ENCODE measurements at regions not wholly inside any gene's neighbourhood (a gene's known extent, or its start where the extent isn't known, plus 50 kb on each side); places are given as distances from the start of the nearest gene placed in this dataset.

DNA sequence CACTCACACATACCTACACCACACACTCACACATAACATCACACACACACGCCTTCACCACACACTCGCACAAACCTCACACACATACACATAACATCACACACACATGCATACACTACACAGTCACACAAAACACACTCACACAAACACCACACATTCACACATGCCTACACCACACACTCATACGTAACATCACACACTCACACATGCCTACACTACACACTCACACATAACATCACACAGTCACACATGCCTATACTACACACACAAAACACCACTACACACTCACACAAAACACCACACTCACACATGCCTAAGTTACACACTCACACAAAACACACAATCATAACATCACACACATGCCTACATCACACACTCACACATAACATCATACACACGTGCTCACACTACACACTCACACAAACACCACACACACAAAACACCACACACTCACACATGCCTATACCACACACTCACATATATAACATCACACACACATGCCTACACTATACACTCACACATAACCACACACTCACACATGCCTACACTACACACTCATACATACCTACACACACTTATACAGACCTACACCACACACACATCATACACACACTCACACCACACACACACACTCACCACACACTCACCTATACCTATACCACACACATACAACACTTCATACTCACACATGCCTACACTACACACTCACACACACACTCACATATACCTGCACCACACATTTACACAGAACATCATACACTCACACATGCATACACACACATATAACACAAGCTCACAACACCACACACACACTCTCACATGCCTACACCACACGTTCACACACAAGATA lies 383.5 kb downstream of the C6orf118 start:
- no peak for DNase-seq (ENCODE audit: low read depth in 2 of 2, low spot score in 1 of 2)

DNA sequence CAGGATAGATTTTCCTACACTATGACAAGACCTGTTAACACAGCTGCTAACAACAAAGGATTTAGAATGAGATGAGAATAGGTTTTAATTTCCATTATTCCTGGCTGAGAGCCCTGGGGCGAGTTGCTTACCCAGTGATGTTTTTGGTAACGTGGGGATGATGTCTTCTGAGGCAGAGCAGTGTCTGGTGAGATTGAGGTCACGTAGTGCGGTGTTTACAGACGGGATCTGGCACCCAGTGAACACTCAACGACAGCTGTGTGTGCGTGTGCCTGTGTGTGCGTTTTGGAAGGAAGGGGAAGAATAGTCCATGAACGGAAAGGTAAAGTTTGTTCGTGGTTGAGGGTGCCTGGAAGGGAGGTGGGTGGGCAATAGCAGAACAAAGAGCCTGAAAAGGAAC lies 384.7 kb downstream of the C6orf118 start:
- DNase-seq (ENCODE audit: low read depth in 2 of 2, low spot score in 1 of 2), result no peak

DNA sequence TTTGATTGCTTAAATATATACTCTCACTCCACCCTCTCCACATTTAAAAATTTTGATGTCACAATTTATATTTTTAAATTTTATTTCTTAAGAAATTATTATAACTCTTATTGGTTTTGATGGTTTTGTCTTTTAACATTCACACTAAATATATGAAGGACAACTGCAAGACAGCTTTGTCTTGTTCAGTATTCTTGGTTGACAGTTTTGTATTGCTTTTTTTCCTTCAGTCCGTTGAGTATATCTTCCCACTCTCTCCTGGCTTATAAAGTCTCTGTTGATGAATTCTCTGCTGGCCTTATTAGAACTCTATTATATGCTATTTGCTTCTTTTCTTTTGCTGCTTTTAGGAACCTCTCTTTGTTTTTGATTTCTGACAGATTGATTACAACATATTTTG lies 392.2 kb downstream of the C6orf118 start:
- DNase-seq (ENCODE audit: low read depth in 2 of 2, low spot score in 1 of 2), result no peak

DNA sequence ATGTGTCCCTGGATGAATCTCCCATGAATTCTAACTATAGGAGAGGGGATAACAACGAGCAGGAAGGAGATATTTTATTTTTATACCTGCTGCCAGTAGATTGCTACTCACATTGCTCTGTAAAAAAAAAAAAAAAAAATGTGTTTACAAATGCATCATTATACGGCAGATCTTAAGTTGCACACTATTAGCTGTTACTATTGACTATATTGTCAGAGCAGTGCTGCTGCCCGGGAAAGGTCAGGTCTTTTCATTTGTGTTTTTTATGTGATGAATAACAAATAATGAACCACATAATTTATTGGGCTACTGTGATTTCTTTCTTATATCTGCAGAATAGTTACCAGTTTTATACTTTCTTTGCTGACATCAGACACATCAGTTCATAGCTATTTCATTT lies 393.3 kb downstream of the C6orf118 start:
- no peak for DNase-seq (ENCODE audit: low read depth in 2 of 2, low spot score in 1 of 2)

DNA sequence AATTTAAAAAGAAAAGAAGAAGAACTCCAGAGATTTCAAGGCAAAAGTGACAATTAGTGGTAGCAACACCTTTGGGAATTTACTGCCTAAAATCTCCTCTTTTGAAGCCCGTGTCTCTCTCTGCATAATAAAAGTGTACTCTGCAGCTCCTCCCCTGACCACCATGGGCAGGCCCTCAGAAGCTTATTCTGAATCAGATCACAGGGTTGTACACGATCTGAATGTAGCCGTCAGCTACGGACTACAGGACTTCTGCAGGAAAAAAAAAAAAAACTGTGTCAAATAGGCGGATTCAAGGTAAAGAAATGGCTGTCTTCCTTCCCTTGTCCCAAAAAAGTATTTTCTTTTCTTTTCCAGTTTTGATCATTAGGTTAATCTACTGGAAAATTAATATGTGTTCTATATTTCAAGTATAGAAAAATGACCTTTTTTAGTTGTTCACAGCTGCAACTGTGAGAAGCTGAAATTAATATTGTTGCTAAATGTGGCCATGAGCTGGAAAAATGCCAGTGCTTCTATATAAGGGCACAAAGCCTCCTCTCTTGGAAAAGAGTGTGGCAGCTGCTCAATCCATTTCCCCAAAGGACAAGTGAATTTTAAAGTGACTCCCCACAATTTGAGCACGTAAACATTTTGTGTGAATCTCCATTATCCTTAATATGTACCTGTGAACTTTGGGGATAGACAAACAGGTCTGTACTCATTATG lies 397.4 kb downstream of the C6orf118 start:
- no peak for DNase-seq (ENCODE audit: low read depth in 2 of 2, low spot score in 1 of 2)

DNA sequence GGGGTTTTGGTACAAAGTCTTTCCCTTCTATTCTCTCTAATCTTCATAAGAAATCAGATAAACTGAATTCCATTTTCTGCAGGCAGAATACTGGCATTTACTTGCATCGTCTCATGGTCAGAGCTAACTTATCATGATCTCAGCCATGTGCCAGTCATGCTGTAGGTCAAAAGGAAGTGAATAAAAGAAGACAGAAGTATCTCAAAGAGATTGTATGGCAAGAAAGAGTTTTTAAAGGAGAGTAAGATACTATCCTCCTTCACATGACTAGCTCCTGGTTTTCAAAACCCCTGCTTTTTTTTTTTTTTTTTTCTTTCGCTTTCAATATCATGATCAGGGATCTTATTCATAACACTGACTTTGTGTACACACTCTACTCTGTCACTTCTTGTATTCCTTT lies 398.3 kb downstream of the C6orf118 start:
- no peak for DNase-seq (ENCODE audit: low read depth in 2 of 2, low spot score in 1 of 2)

DNA sequence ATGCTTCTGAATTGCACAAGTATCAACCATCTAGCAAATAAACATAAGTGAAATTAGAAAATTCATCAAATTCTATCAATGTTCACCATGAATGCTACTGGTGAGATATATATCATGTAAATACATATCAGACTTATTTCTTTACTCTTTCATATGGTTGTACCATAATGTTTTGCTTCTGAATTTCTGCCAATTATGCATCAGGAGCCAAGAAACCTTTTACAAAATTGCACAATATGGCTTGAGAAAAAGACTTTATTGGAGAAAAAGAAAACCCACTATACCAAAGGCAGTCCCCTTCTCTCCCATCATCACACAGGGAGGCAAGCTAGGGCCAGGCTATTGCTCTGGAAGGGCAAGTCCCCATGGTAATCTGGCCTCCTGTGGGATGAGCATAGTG lies 402.6 kb downstream of the C6orf118 start:
- DNase-seq (ENCODE audit: low read depth in 2 of 2, low spot score in 1 of 2), result no peak

DNA sequence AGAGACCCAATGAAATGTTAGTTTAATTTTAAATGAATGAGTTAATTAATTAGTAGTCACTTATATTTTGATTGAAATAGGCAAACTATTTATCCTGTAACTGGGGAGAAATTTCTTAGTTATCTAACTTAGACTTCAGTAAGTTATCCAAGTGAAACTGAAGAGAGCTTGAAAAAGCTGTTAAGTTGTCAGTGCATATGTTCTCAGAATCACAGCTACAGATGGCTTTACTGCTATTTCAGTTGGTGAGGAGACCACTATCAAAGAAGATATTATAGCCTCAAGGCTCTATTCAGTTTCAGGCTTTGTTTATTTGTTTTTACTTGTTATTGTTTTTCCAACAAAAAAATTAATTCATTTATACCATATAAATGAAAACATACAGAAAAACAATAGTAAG lies 404.1 kb downstream of the C6orf118 start:
- no peak for DNase-seq (ENCODE audit: low read depth in 2 of 2, low spot score in 1 of 2)

DNA sequence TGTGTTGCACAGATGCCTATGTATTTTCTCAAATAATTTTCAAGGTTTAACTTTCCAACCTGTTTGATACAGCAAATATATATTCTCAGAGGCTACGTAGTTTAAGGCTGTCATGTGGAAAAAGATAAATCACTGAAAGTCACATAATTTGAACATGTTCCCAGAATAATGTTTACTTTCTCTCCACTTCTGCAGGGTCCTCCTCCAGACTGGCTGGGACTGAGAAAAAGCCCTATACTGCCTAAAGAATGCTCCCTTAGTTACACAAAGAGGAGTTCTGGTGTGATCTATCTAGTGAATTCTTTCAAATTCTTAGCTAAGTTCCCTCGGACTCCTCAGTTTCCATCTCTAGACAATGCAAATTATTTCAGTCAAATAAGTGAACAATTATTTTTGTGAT lies 411.0 kb downstream of the C6orf118 start:
- DNase-seq (ENCODE audit: low read depth in 2 of 2, low spot score in 1 of 2), result no peak

DNA sequence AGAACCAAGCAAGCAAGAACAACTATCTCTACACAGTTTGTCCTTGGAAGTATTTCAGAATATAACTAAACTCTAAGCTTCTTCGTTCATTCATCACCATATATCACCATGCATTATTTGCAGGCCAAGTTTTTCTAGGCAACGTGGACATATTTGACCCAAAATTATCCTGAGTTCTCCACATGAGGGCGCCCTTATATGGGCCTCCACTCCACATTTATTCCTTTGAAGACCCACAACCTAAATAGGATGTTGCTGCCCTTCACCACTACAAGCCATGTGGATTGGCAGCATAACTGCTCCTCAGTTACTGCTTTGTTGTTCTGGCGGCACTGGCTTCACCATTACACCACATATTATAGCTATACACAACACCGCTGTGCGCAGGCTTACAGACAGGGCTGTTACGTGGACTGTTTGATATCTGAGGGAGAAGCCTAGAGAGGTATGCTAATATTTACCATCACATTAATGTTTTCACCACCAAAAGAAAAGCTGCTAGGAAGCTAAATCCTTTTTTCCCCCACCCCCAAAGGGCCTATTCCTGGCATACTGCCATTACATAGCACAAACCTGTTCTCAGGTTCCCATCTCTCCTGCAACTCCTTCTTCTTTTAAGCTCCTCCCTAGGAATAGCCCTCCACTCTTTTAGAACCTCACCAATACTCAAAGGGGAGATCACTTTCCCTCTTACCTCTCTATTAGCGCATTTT lies 411.7 kb downstream of the C6orf118 start:
- DNase-seq (ENCODE audit: low read depth in 2 of 2, low spot score in 1 of 2), result no peak

DNA sequence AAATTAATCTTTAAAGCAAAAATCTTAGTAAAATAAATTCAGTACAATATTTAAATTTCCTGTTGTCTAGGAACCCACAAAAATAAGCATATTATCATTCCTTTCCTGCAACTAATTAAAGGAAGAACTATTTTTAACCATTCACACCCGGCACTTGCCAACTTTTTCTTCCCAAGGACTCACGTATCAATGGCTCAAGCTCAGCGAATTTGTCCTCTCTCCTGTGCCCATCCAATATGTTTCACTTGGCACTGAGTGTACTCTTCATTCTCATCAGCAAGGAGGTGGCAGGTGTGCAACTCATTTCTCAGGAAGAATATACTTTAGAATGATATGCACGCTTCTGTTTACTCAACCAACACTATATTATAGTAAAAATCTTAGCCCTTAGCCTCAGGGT lies 419.4 kb downstream of the C6orf118 start:
- DNase-seq (ENCODE audit: low read depth in 2 of 2, low spot score in 1 of 2), result no peak

DNA sequence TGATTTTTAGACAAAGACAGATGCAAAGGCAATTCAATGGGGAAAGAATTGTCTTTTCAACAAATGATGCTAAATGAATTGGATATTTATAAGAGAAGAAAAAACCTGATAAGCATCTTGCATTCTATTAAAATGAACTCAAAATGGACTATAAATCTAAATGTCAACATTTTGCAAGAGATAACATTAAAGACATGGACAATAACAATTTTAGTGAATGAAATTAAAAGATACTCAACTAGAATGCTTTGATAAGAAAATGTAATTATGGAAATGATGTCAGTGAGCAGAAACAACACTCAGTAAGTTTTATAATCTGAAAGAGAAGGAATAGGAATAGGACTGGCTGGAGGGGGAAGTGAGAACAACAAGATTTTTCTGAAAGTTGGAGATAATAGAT lies 421.7 kb downstream of the C6orf118 start:
- DNase-seq (ENCODE audit: low read depth in 2 of 2, low spot score in 1 of 2), result no peak

DNA sequence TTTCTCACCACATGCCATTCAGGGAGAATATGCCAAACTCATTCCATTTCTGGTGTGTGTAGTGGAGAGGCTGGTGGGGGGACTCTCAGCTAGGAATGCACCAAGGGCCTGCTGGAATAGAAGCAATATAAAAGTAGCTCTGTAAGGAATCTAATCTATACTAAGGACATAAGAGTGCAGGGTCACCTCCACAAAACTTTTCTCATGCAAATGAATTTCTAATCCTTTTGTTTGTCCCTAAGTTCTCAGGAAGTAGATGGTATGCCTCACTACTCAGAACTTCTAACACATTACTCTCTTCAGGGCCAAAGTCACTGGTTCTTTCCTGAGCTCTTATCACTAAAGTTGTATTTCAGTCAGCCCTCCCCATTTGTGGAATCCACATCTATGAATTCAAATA lies 427.2 kb downstream of the C6orf118 start:
- DNase-seq (ENCODE audit: low read depth in 2 of 2, low spot score in 1 of 2), result no peak

DNA sequence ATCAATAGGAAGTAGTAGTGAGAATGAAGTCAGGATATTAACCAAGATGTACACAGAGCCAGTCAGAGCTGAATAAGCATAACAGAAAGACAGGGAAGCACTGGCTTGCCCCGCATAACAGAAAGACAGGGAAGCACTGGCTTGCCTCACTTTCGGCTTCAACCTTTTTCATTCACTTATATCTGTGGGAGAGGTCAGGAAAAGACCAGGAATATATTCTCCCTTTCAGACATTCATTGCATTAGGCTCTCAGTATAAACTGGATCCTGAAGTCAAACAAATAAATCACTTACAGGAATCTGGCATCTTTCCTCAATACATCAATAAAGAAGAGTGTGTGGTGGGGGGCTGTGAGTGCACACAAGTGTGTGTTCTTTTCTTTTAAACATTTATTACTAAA lies 437.6 kb downstream of the C6orf118 start:
- DNase-seq (ENCODE audit: low read depth in 2 of 2, low spot score in 1 of 2), result no peak

DNA sequence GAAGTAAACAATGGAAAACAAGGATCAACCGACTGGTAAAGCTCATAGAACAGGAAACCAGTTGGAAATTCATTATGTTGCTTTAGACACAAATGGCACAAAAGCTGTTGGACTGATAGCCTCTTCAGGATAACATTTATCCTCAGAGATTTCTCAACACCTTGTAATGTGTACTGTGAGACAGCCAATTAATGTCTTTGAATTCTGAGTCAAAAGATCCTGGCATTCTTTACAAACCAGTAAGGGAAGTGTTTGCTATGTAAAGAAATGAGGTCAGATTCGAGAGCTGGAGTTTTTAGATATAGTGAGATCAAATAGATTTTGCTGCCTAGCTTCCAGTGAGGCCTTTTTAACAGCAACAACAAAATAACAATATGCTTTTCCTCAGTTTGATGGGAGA lies 439.2 kb downstream of the C6orf118 start:
- DNase-seq (ENCODE audit: low read depth in 2 of 2, low spot score in 1 of 2), result no peak

DNA sequence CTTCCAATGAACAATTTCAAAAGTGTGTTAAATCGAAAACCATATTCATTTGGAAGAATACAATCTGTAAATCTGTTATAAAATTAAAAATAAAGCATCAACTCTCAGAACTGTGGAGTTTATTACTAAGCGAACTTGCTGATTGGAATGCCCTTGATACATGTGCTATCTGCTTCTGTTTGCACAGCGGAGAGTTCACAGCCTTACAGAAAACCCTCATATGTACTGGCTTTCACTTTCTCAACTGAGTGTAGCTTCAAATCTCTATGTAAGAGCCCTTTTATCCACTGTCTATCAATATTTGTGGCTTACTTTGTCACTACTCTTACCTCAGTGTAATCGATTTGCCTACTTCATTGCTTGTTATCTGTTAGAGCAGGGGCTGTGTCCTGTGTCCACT lies 447.4 kb downstream of the C6orf118 start:
- DNase-seq (ENCODE audit: low read depth in 2 of 2, low spot score in 1 of 2), result no peak

DNA sequence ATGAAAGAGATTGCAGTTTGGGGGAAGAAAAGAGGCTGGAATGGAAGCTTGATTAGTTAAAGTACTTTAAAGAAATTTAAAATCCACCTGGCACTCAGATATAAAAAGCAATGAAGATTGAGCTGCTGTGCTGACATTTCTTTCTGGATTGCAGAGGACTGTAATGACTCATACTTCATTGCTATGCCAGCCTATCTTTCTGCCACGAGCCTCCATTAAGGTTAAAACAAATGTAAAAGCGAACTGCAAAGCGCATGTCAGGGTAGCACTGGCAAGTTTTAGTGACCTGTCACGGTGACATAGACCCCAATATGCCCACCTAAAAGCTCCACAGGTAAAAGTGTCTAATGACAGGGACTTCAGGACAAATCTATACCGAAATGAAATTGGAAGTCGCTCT lies 449.6 kb downstream of the C6orf118 start:
- no peak for DNase-seq (ENCODE audit: low read depth in 2 of 2, low spot score in 1 of 2)

DNA sequence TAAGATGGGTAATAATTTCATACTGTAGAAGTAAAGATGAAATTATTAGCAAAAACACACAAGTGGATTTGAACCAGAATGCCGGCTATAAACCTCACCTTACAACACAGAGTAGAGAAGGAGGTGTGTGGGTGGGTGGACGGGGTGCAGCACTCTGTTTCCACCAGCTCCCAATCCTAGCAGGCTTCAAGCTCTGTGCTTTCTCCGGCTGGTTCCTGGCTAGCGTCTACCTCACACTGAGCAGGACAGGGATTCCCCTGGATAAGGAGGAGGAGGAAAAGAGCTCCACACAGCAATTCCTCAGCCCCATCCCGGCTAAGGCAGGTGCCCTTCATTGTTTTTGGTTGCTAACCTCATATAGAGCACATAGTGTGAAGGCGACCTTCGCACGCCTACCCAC lies 453.3 kb downstream of the C6orf118 start:
- DNase-seq (ENCODE audit: low read depth in 2 of 2, low spot score in 1 of 2), result no peak

DNA sequence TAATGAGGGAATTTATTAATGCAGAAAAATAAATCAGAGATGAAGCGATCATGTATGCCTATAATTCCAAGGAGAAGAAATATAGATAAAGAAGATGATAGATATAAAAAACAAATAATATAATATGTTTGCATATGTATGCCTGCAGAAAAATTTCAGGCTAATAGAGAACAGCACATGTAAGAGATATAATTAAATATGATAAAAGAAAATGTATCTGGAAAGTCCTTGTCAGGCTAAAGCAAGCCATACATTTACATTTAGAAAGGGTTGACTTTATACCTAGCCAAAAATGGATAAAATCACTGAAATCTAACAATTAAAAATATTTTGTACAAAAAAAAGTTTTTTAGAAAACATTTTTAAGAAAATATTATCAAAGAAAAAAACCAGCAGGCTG lies 454.1 kb downstream of the C6orf118 start:
- DNase-seq (ENCODE audit: low read depth in 2 of 2, low spot score in 1 of 2), result no peak

DNA sequence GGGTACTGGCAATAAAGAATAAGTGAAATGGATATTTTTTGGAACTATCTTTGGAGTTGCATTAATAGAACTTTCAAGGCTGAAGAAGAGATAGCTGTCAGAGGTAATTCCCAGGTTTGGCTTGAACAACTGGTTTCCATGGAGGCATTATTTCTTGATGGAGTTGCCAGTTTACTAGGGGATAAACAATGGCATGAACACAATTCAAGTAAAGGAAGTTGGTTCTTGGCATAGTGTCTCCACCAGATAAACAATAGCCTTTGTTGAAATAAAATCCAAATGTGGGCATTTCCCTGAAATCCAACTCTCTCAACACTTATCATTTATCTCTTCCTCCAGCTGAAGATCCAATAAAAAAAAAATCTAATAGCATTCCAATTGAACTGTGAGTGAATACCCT lies 454.9 kb downstream of the C6orf118 start:
- no peak for DNase-seq (ENCODE audit: low read depth in 2 of 2, low spot score in 1 of 2)

DNA sequence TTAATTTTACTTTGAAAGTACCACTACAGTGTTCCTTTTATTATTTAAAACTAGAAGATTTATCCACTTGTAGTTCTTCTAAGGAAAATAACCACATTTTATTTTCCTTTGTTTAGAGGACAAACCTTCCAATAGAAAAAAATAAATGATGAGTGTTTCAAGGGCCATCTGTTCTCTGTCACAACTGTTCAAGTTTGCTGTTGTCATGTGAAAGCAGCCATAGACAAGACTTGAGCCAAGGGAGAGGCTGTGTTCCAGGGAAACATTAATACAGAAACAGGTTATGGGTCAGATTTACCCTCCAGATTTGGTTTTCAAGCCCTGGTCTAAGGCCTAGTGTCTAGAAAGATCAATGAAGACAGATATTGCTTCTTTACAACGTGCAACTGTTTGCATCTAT lies 463.6 kb downstream of the C6orf118 start:
- no peak for DNase-seq (ENCODE audit: low read depth in 2 of 2, low spot score in 1 of 2)

DNA sequence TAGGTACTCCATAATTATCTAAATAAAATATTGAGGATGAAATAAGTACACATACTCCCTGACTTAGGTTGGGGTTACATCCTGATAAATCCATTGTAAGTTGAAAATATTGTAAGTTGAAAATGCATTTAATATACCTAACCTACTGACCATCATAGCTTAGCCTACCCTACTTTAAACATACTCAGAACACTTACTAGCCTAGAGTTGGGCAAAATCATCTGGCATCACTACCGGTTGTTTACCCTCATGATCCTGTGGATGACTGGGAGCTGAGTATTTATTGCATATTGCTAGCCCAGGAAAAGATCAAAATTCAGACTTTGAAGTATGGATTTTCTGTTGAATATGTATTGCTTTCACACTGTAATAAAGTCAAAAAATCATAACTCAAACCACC lies 467.3 kb downstream of the C6orf118 start:
- DNase-seq (ENCODE audit: low read depth in 2 of 2, low spot score in 1 of 2), result no peak

Data from stimulated activated CD8-positive, alpha-beta memory T cell treated with anti-CD3 and anti-CD28 coated beads, Interleukin-4, amount 100 ng/mL, for 1 hour (primary cell).